ENCODE measurements at regions not wholly inside any gene's neighbourhood (a gene's known extent, or its start where the extent isn't known, plus 50 kb on each side); places are given as distances from the start of the nearest gene placed in this dataset.
"Not testable (repeated sequence)": the region's sequence is repeated elsewhere in the genome, so short reads cannot be mapped to it uniquely, and the experiment has no call there.

- CTCF ChIA-PET: no interaction called here
- no peak for TF ChIP-seq CTCF (IDR thresholded peaks at IDR 0.05; ENCODE audit: insufficient read depth in 1 of 2, low read depth in 1 of 2, low read length in 1 of 2, severe bottlenecking in 1 of 2, unreplicated experiment in 1 of 2)
- BruUV-seq (replicated peaks): no TSS peak
- Mint-ChIP-seq H3K9me3 (ENCODE audit: unreplicated experiment) (peaks cover 9% of the 10 kb centered on the region), H3K27ac (ENCODE audit: unreplicated experiment) (no peak overlapping the region), H3K27me3 (ENCODE audit: insufficient read depth, unreplicated experiment) (peaks cover 2% of the 10 kb centered on the region), H3K4me1 (ENCODE audit: low read depth, unreplicated experiment) (no peaks in the 10 kb centered on the region), H3K4me3 (ENCODE audit: unreplicated experiment) (no peak overlapping the region), H3K36me3 (ENCODE audit: insufficient read depth, unreplicated experiment) (no peaks in the 10 kb centered on the region)
- H3K27me3 ChIP-seq (replicated peaks; ENCODE audit: control insufficient read depth, insufficient read depth, low read length): no peaks in the 10 kb centered on the region
- peaks cover 15% of the 10 kb centered on the region; the same call in 1 of the 2 replicates for H3K4me1 ChIP-seq
- H3K4me3 ChIP-seq (ENCODE audit: low read depth, low read length): no peak overlapping the region
- H3K9me3 ChIP-seq: no peaks in the 10 kb centered on the region; the same call in 1 of the 2 replicates
- POLR2A ChIA-PET: no interaction called here
- DNase-seq: no peak
- no peaks in the 10 kb centered on the region for H3K36me3 ChIP-seq (ENCODE audit: control insufficient read depth, insufficient read depth, low read length)
- intact Hi-C loops (cut with micrococcal nuclease; ENCODE audit: unreplicated experiment): no loop called here
These were observed 361.0 kb downstream of the CD83 start for GRCh38 chr6:14478381-14479225.

- DNase-seq; CTCF ChIA-PET; H3K4me3 Mint-ChIP-seq (ENCODE audit: unreplicated experiment); intact Hi-C loops (cut with micrococcal nuclease; ENCODE audit: unreplicated experiment); H3K36me3 Mint-ChIP-seq (ENCODE audit: insufficient read depth, unreplicated experiment); POLR2A ChIA-PET; H3K27me3 ChIP-seq (replicated peaks; ENCODE audit: control insufficient read depth, insufficient read depth, low read length); H3K4me1 Mint-ChIP-seq (ENCODE audit: low read depth, unreplicated experiment); H3K9me3 Mint-ChIP-seq (ENCODE audit: unreplicated experiment); H3K4me3 ChIP-seq (ENCODE audit: low read depth, low read length); BruUV-seq (replicated peaks); H3K9me3 ChIP-seq; H3K27ac Mint-ChIP-seq (ENCODE audit: unreplicated experiment); H3K36me3 ChIP-seq (ENCODE audit: control insufficient read depth, insufficient read depth, low read length); H3K4me1 ChIP-seq; H3K27me3 Mint-ChIP-seq (ENCODE audit: insufficient read depth, unreplicated experiment): not testable (repeated sequence)
These were observed 364.4 kb downstream of the CD83 start for GRCh38 chr6:14481946-14482345.

- H3K4me3 ChIP-seq (ENCODE audit: low read depth, low read length): no peak overlapping the region
- H3K36me3 Mint-ChIP-seq (ENCODE audit: insufficient read depth, unreplicated experiment): no peaks in the 10 kb centered on the region
- DNase-seq: no peak
- H3K4me1 Mint-ChIP-seq (ENCODE audit: low read depth, unreplicated experiment): no peaks in the 10 kb centered on the region
- BruUV-seq (replicated peaks): no TSS peak
- intact Hi-C loops (cut with micrococcal nuclease; ENCODE audit: unreplicated experiment): no loop called here
- ChIA-PET CTCF (no interaction called here), POLR2A (no interaction called here)
- H3K9me3 ChIP-seq: peaks cover 6% of the 10 kb centered on the region; the same call in 1 of the 2 replicates
- no peaks in the 10 kb centered on the region for H3K4me1 ChIP-seq
- H3K9me3 Mint-ChIP-seq (ENCODE audit: unreplicated experiment): peaks cover 9% of the 10 kb centered on the region
- H3K36me3 ChIP-seq (ENCODE audit: control insufficient read depth, insufficient read depth, low read length): no peaks in the 10 kb centered on the region
- H3K27me3 Mint-ChIP-seq (ENCODE audit: insufficient read depth, unreplicated experiment): no peaks in the 10 kb centered on the region
- TF ChIP-seq CTCF (IDR thresholded peaks at IDR 0.05; ENCODE audit: insufficient read depth in 1 of 2, low read depth in 1 of 2, low read length in 1 of 2, severe bottlenecking in 1 of 2, unreplicated experiment in 1 of 2): no peak
- no peak overlapping the region for H3K27ac Mint-ChIP-seq (ENCODE audit: unreplicated experiment)
- H3K4me3 Mint-ChIP-seq (ENCODE audit: unreplicated experiment): no peak overlapping the region
- H3K27me3 ChIP-seq (replicated peaks; ENCODE audit: control insufficient read depth, insufficient read depth, low read length): no peaks in the 10 kb centered on the region
These were observed 370.1 kb downstream of the CD83 start for GRCh38 chr6:14487625-14488024.

All from Caco-2 (cell line).